ENCODE measurements at regions not wholly inside any gene's neighbourhood (a gene's known extent, or its start where the extent isn't known, plus 50 kb on each side); places are given as distances from the start of the nearest gene placed in this dataset.

GRCh38 chrX:5051831-5052491 lies 1176.7 kb downstream of the NLGN4X start:
- no peaks in the 10 kb centered on the region for H3K36me3 ChIP-seq (ENCODE audit: control insufficient read depth, insufficient read depth, low read length)
- no peak for TF ChIP-seq CTCF (IDR thresholded peaks at IDR 0.05; ENCODE audit: insufficient read depth, low read length, poor library complexity, severe bottlenecking)
- no peak for DNase-seq (ENCODE audit: extremely low read depth, insufficient read length)
- H3K4me3 ChIP-seq (replicated peaks; ENCODE audit: low read depth, low read length) = no peak overlapping the region
- H3K27me3 ChIP-seq (replicated peaks; ENCODE audit: control insufficient read depth, insufficient read depth, low read length) = no peaks in the 10 kb centered on the region

GRCh38 chrX:5042563-5042962 lies 1186.1 kb downstream of the NLGN4X start:
- no peaks in the 10 kb centered on the region for H3K27me3 ChIP-seq (replicated peaks; ENCODE audit: control insufficient read depth, insufficient read depth, low read length)
- no peak for TF ChIP-seq CTCF (IDR thresholded peaks at IDR 0.05; ENCODE audit: insufficient read depth, low read length, poor library complexity, severe bottlenecking)
- no peaks in the 10 kb centered on the region for H3K36me3 ChIP-seq (ENCODE audit: control insufficient read depth, insufficient read depth, low read length)
- no peak for DNase-seq (ENCODE audit: extremely low read depth, insufficient read length)
- H3K4me3 ChIP-seq (replicated peaks; ENCODE audit: low read depth, low read length) = no peak overlapping the region

- Histone ChIP-seq H3K36me3 (ENCODE audit: control insufficient read depth, insufficient read depth, low read length) (no peaks in the 10 kb centered on the region), H3K27me3 (replicated peaks; ENCODE audit: control insufficient read depth, insufficient read depth, low read length) (no peaks in the 10 kb centered on the region), H3K4me3 (replicated peaks; ENCODE audit: low read depth, low read length) (no peak overlapping the region)
- no peak for TF ChIP-seq CTCF (IDR thresholded peaks at IDR 0.05; ENCODE audit: insufficient read depth, low read length, poor library complexity, severe bottlenecking)
- no peak for DNase-seq (ENCODE audit: extremely low read depth, insufficient read length)
Observed at GRCh38 chrX:5031792-5032191, 1196.9 kb downstream of the NLGN4X start.

- DNase-seq (ENCODE audit: extremely low read depth, insufficient read length) = no peak
- no peak overlapping the region for H3K4me3 ChIP-seq (replicated peaks; ENCODE audit: low read depth, low read length)
- no peaks in the 10 kb centered on the region for H3K27me3 ChIP-seq (replicated peaks; ENCODE audit: control insufficient read depth, insufficient read depth, low read length)
- TF ChIP-seq CTCF (IDR thresholded peaks at IDR 0.05; ENCODE audit: insufficient read depth, low read length, poor library complexity, severe bottlenecking) = no peak
- H3K36me3 ChIP-seq (ENCODE audit: control insufficient read depth, insufficient read depth, low read length) = no peaks in the 10 kb centered on the region
Observed at GRCh38 chrX:5015451-5015850, 1213.2 kb downstream of the NLGN4X start.

GRCh38 chrX:4994855-4995254 lies 1233.8 kb downstream of the NLGN4X start:
- no peaks in the 10 kb centered on the region for H3K36me3 ChIP-seq (ENCODE audit: control insufficient read depth, insufficient read depth, low read length)
- H3K27me3 ChIP-seq (replicated peaks; ENCODE audit: control insufficient read depth, insufficient read depth, low read length) = no peaks in the 10 kb centered on the region
- no peak for DNase-seq (ENCODE audit: extremely low read depth, insufficient read length)
- TF ChIP-seq CTCF (IDR thresholded peaks at IDR 0.05; ENCODE audit: insufficient read depth, low read length, poor library complexity, severe bottlenecking) = no peak
- H3K4me3 ChIP-seq (replicated peaks; ENCODE audit: low read depth, low read length) = no peak overlapping the region

- Histone ChIP-seq H3K36me3 (ENCODE audit: control insufficient read depth, insufficient read depth, low read length) (no peaks in the 10 kb centered on the region), H3K27me3 (replicated peaks; ENCODE audit: control insufficient read depth, insufficient read depth, low read length) (no peaks in the 10 kb centered on the region), H3K4me3 (replicated peaks; ENCODE audit: low read depth, low read length) (no peak overlapping the region)
- no peak for DNase-seq (ENCODE audit: extremely low read depth, insufficient read length)
- no peak for TF ChIP-seq CTCF (IDR thresholded peaks at IDR 0.05; ENCODE audit: insufficient read depth, low read length, poor library complexity, severe bottlenecking)
Observed at GRCh38 chrX:4978613-4979012, 1250.1 kb downstream of the NLGN4X start.

Measured in GM06990 (cell line).